ENCODE measurements at regions not wholly inside any gene's neighbourhood (a gene's known extent, or its start where the extent isn't known, plus 50 kb on each side); places are given as distances from the start of the nearest gene placed in this dataset.

DNA sequence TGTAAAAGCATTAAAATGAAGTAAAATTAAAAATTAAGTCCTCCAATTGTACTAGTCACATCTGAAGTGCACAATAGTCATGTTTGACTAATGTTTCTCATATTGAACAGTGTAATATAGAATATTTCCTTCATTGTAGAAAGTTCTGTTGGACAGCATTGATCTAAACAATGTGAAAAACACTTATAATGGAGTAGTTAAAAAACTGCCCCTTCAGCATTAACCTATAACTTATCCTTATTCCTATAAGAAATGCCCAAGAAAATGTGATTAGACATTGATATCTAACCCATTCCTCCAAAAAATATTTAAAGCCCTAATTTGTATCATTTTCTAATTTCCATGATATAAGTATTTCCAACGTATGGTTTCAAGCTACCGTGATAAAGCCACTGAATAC, 210.7 kb downstream of the RASSF9 start:
- TF ChIP-seq, protein P1, sequence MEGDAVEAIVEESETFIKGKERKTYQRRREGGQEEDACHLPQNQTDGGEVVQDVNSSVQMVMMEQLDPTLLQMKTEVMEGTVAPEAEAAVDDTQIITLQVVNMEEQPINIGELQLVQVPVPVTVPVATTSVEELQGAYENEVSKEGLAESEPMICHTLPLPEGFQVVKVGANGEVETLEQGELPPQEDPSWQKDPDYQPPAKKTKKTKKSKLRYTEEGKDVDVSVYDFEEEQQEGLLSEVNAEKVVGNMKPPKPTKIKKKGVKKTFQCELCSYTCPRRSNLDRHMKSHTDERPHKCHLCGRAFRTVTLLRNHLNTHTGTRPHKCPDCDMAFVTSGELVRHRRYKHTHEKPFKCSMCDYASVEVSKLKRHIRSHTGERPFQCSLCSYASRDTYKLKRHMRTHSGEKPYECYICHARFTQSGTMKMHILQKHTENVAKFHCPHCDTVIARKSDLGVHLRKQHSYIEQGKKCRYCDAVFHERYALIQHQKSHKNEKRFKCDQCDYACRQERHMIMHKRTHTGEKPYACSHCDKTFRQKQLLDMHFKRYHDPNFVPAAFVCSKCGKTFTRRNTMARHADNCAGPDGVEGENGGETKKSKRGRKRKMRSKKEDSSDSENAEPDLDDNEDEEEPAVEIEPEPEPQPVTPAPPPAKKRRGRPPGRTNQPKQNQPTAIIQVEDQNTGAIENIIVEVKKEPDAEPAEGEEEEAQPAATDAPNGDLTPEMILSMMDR (conservative IDR thresholded peaks at IDR 0.05; ENCODE audit: low read length) = no peak
- TF ChIP-seq EZH2phosphoT487 (IDR thresholded peaks at IDR 0.05; ENCODE audit: borderline replicate concordance) = no peak

Data from Loucy (cell line).